ENCODE measurements at regions not wholly inside any gene's neighbourhood (a gene's known extent, or its start where the extent isn't known, plus 50 kb on each side); places are given as distances from the start of the nearest gene placed in this dataset.

GRCh38 chr3:117243657-117244056 lies 534.1 kb downstream of the TUSC7 start (continued):
- TF ChIP-seq SMC3 (IDR thresholded peaks at IDR 0.05; ENCODE audit: low read depth, low read length) (no peak), TEAD4 (IDR thresholded peaks at IDR 0.05; ENCODE audit: borderline replicate concordance, insufficient read depth) (no peak), PBX3 (IDR thresholded peaks at IDR 0.05) (no peak), RAD21 (IDR thresholded peaks at IDR 0.05; ENCODE audit: low read length) (no peak)
- TF ChIP-seq, protein P1, sequence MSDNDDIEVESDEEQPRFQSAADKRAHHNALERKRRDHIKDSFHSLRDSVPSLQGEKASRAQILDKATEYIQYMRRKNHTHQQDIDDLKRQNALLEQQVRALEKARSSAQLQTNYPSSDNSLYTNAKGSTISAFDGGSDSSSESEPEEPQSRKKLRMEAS (IDR thresholded peaks at IDR 0.05; ENCODE audit: low read depth) = no peak

DNA sequence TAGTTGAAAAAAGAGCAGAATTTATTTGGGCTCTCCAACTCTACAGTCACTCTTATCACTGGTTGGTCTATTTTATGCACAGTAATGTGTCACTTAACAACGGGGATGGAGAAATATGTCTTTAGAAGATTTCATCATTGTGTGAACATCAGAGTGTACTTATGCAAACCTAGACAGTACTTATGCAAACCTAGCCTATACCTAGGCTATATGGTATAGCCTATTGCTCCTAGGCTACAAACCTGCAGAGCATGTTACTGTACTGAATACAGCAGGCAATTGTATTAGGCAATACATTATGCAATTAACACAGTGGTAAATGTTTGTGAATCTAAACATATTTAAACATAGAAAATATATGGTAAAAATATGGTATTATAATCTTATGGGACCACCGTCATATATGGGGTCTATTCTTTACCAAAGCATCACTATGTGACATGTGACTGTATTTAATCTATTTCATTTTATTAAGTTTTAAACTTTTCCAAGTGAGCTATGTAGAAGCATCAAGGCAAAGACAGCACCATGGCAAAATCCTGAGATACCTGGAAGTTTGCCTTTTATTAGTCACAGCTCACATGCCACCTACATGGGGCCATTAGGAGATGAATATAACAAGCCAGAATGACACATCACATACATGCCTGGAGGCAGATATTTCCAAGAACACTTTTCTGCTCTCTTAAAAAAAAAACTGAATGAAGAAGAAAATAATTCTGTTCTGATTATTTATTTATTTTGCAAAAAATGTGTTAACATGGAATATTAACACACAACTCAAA lies 537.4 kb downstream of the TUSC7 start:
- no peaks in the 10 kb centered on the region for H3F3A ChIP-seq (replicated peaks; ENCODE audit: insufficient read depth)
- no peak overlapping the region for H3K9ac ChIP-seq
- H3K36me3 ChIP-seq (replicated peaks in 1 of 2; ENCODE audit: control insufficient read depth in 1 of 2, insufficient read depth in 2 of 2, low read length in 1 of 2) = no peaks in the 10 kb centered on the region
- H3K4me3 ChIP-seq (ENCODE audit: low read depth in 2 of 2, low read length in 1 of 2) = no peak overlapping the region
- H3K27me3 ChIP-seq (ENCODE audit: insufficient read depth) = no peaks in the 10 kb centered on the region
- no peak overlapping the region for H2AFZ ChIP-seq (ENCODE audit: low read depth)
- WGBS (ENCODE audit: low lambda C conversion rate) = 50% methylated on average over 2 of the region's 2 CpGs
- TF ChIP-seq NFIC (IDR thresholded peaks at IDR 0.05; ENCODE audit: borderline replicate concordance) = no peak
- no peak for TF ChIP-seq IRF3 (IDR thresholded peaks at IDR 0.05; ENCODE audit: low read depth, low read length)
- no peak for TF ChIP-seq YY1 (IDR thresholded peaks at IDR 0.05; ENCODE audit: low read depth)
- TF ChIP-seq EZH2phosphoT487 (IDR thresholded peaks at IDR 0.05; ENCODE audit: borderline replicate concordance, low read depth) = no peak
- no peak for TF ChIP-seq MEF2A (IDR thresholded peaks at IDR 0.05; ENCODE audit: borderline replicate concordance, low read depth)
- no peak for TF ChIP-seq FOSL2 (IDR thresholded peaks at IDR 0.05; ENCODE audit: borderline replicate concordance, low read depth)
- no peak for TF ChIP-seq ELF1 (IDR thresholded peaks at IDR 0.05)
- no peak for TF ChIP-seq RAD21 (IDR thresholded peaks at IDR 0.05; ENCODE audit: low read length)
- TF ChIP-seq FOXM1 (IDR thresholded peaks at IDR 0.05; ENCODE audit: low read depth) = no peak
- TF ChIP-seq JUND (IDR thresholded peaks at IDR 0.05) = no peak
- no peak for TF ChIP-seq FOXJ3 (CRISPR knock-in tag; IDR thresholded peaks at IDR 0.05)
- no peak for TF ChIP-seq PBX3 (IDR thresholded peaks at IDR 0.05)
- no peak for TF ChIP-seq TEAD4 (IDR thresholded peaks at IDR 0.05; ENCODE audit: borderline replicate concordance, insufficient read depth)
- H3K9me2 ChIP-seq = no peaks in the 10 kb centered on the region
- no peaks in the 10 kb centered on the region for H3K9me3 ChIP-seq
- ChIA-PET CTCF (interaction anchor here (1.2 to 1.4 kb wide), 2 partner anchors 22 to 228 kb away, joined by 4 to 5 read pairs; no protein-coding TSS in a partner anchor), POLR2A (no interaction called here)
- DNase-seq = no peak
- no peaks in the 10 kb centered on the region for H3K79me2 ChIP-seq (ENCODE audit: insufficient read depth)
- no peaks in the 10 kb centered on the region for H4K20me1 ChIP-seq (ENCODE audit: insufficient read depth)
- H3K27ac ChIP-seq (ENCODE audit: low read depth in 2 of 2, low read length in 1 of 2) = peak overlapping the region in 1 of 2 experiments; percentile 69; a peak in 2 of 4 replicates
- peaks cover 0 to 7% of the 10 kb centered on the region in 2 experiments; a peak in 2 of 4 replicates for H3K4me1 ChIP-seq (ENCODE audit: control insufficient read depth in 1 of 2, insufficient read depth in 2 of 2, low read depth in 1 of 2, low read length in 1 of 2)
- H3K4me2 ChIP-seq = no peak overlapping the region
